GM23248 (cell line): ENCODE measurements at regions not wholly inside any gene's neighbourhood (a gene's known extent, or its start where the extent isn't known, plus 50 kb on each side); places are given as distances from the start of the nearest gene placed in this dataset.

ENCODE experiments used
- DNase-seq: peaks from one replicate; pipeline ENCODE4 v3.0.0-alpha.2; 2015
- H2AFZ ChIP-seq: fragments of 200-600 bp; sonication (generic); 2 replicates; pipeline ENCODE4 v1.6.1; 2016; ENCODE audit warnings: antibody characterized with exemption
- H3F3A ChIP-seq: fragments of 200-600 bp; sonication (generic); 2 replicates; pipeline ENCODE4 v1.6.1; 2016; ENCODE audit warnings: mild to moderate bottlenecking, antibody characterized with exemption, mixed run types; ENCODE audit not compliant: insufficient read depth
- H3K27ac ChIP-seq: fragments of 200-600 bp; sonication (generic); 2 replicates; pipeline ENCODE4 v1.5.1; 2016; ENCODE audit warnings: mild to moderate bottlenecking
- H3K27me3 ChIP-seq: fragments of 200-600 bp; sonication (generic); replicated peaks from 2 replicates; pipeline ENCODE4 v1.6.1; 2016; ENCODE audit warnings: mild to moderate bottlenecking; ENCODE audit not compliant: insufficient read depth
- H3K36me3 ChIP-seq: fragments of 200-600 bp; sonication (generic); 2 replicates; pipeline ENCODE4 v1.6.1; 2016; ENCODE audit warnings: low read depth, mild to moderate bottlenecking
- H3K4me1 ChIP-seq: fragments of 200-600 bp; sonication (generic); 2 replicates; pipeline ENCODE4 v1.6.1; 2016; ENCODE audit warnings: mild to moderate bottlenecking; ENCODE audit not compliant: insufficient read depth
- H3K4me2 ChIP-seq: fragments of 200-600 bp; sonication (generic); one replicate; pipeline ENCODE4 v1.6.1; 2016; ENCODE audit warnings: mild to moderate bottlenecking; ENCODE audit not compliant: unreplicated experiment
- H3K4me3 ChIP-seq: fragments of 200-600 bp; sonication (generic); 2 replicates; pipeline ENCODE4 v1.5.1; 2016; ENCODE audit warnings: mild to moderate bottlenecking
- H3K79me2 ChIP-seq: fragments of 200-600 bp; sonication (generic); 2 replicates; pipeline ENCODE4 v1.6.1; 2016; ENCODE audit warnings: mild to moderate bottlenecking; ENCODE audit not compliant: insufficient read depth
- H3K9ac ChIP-seq: fragments of 200-600 bp; sonication (generic); 2 replicates; pipeline ENCODE4 v1.6.1; 2016; ENCODE audit warnings: mild to moderate bottlenecking
- H3K9me2 ChIP-seq: fragments of 200-600 bp; sonication (generic); 2 replicates; pipeline ENCODE4 v1.6.1; 2016; ENCODE audit warnings: mixed run types, mild to moderate bottlenecking, moderate library complexity; ENCODE audit not compliant: insufficient read depth
- H3K9me3 ChIP-seq: fragments of 200-600 bp; sonication (generic); one replicate; pipeline ENCODE4 v1.6.1; 2017; ENCODE audit warnings: low read depth
- H4K20me1 ChIP-seq: fragments of 200-600 bp; sonication (generic); 2 replicates; pipeline ENCODE4 v1.6.0; 2016; ENCODE audit not compliant: insufficient read depth
- EZH2 ChIP-seq: fragments of 200-600 bp; sonication (generic); IDR thresholded peaks from 2 replicates; pipeline ENCODE4 v1.6.1; 2018; ENCODE audit warnings: antibody characterized with exemption, mild to moderate bottlenecking; ENCODE audit not compliant: insufficient read depth, poor library complexity, severe bottlenecking
- EZH2phosphoT487 ChIP-seq: fragments of 200-600 bp; sonication (generic); IDR thresholded peaks from 2 replicates; pipeline ENCODE4 v1.6.1; 2018; ENCODE audit warnings: antibody characterized with exemption, moderate library complexity, mild to moderate bottlenecking, low read depth; ENCODE audit not compliant: insufficient read depth
- WGBS, 2 experiments: methylation state at CpG; one replicate each; pipeline ENCODE4 v1.1.6; 2015 to 2017; ENCODE audit warnings: low lambda C conversion rate in 2 of 2, low coverage in 1 of 2; ENCODE audit errors: missing lambda C conversion rate in 2 of 2; 5-methylcytosine and 5-hydroxymethylcytosine counted together
- in situ Hi-C: fragments of 300-500 bp; cut with MboI; formaldehyde crosslinking; loops from 2 replicates; pipeline ENCODE4 v1.15.0; 2020

GRCh38 chr3:145815707-145816413 lies 345.1 kb downstream of the PLOD2 start:
- no peaks in the 10 kb centered on the region for H3K9me2 ChIP-seq
- no peak for DNase-seq
- no peaks in the 10 kb centered on the region for H3K36me3 ChIP-seq
- H3K9ac ChIP-seq: no peak overlapping the region
- 31 to 50% methylated on average over 3 of the region's 3 CpGs for WGBS, 2 experiments
- no peaks in the 10 kb centered on the region for H3K27me3 ChIP-seq
- no peaks in the 10 kb centered on the region for H3K9me3 ChIP-seq
- H3K27ac ChIP-seq: no peak overlapping the region
- no peak overlapping the region for H3K4me2 ChIP-seq
- in situ Hi-C loops: no loop called here
- H3K4me3 ChIP-seq: no peak overlapping the region
- no peaks in the 10 kb centered on the region for H3F3A ChIP-seq
- no peak overlapping the region for H2AFZ ChIP-seq
- H3K79me2 ChIP-seq: no peaks in the 10 kb centered on the region
- TF ChIP-seq EZH2 (no peak), EZH2phosphoT487 (no peak)
- H4K20me1 ChIP-seq: no peaks in the 10 kb centered on the region
- H3K4me1 ChIP-seq: no peaks in the 10 kb centered on the region

- Histone ChIP-seq H3K4me2 (no peak overlapping the region), H3K79me2 (no peaks in the 10 kb centered on the region), H3K9ac (no peak overlapping the region), H3K4me3 (no peak overlapping the region), H2AFZ (no peak overlapping the region), H3K9me3 (no peaks in the 10 kb centered on the region), H3K4me1 (no peaks in the 10 kb centered on the region), H3K27ac (no peak overlapping the region), H4K20me1 (no peaks in the 10 kb centered on the region), H3K36me3 (no peaks in the 10 kb centered on the region), H3K27me3 (no peaks in the 10 kb centered on the region), H3K9me2 (no peaks in the 10 kb centered on the region), H3F3A (no peaks in the 10 kb centered on the region)
- in situ Hi-C loops: no loop called here
- 32 to 43% methylated on average over 4 of the region's 4 CpGs for WGBS, 2 experiments
- no peak for DNase-seq
- no peak for TF ChIP-seq EZH2phosphoT487
- TF ChIP-seq EZH2: no peak
These were observed 343.0 kb downstream of the PLOD2 start for GRCh38 chr3:145817870-145818483.

GRCh38 chr3:145820170-145820569 lies 340.8 kb downstream of the PLOD2 start:
- no peak overlapping the region for H2AFZ ChIP-seq
- no peaks in the 10 kb centered on the region for H3K9me2 ChIP-seq
- no peak overlapping the region for H3K4me2 ChIP-seq
- 28 to 51% methylated on average over 2 of the region's 2 CpGs for WGBS, 2 experiments
- TF ChIP-seq EZH2 (no peak), EZH2phosphoT487 (no peak)
- in situ Hi-C loops: no loop called here
- H3K79me2 ChIP-seq: no peaks in the 10 kb centered on the region
- no peak overlapping the region for H3K27ac ChIP-seq
- H3K4me1 ChIP-seq: no peaks in the 10 kb centered on the region
- no peak overlapping the region for H3K9ac ChIP-seq
- H3K9me3 ChIP-seq: no peaks in the 10 kb centered on the region
- no peaks in the 10 kb centered on the region for H3K27me3 ChIP-seq
- no peaks in the 10 kb centered on the region for H3F3A ChIP-seq
- DNase-seq: no peak
- no peaks in the 10 kb centered on the region for H3K36me3 ChIP-seq
- H4K20me1 ChIP-seq: no peaks in the 10 kb centered on the region
- no peak overlapping the region for H3K4me3 ChIP-seq

GRCh38 chr3:145842294-145842902 lies 318.6 kb downstream of the PLOD2 start:
- TF ChIP-seq EZH2 (no peak), EZH2phosphoT487 (no peak)
- H3K27me3 ChIP-seq: no peaks in the 10 kb centered on the region
- H2AFZ ChIP-seq: no peak overlapping the region
- H3K36me3 ChIP-seq: no peaks in the 10 kb centered on the region
- H3K9me3 ChIP-seq: no peaks in the 10 kb centered on the region
- WGBS, 2 experiments: 38 to 49% methylated on average over 2 of the region's 2 CpGs
- no peak overlapping the region for H3K4me2 ChIP-seq
- H3F3A ChIP-seq: no peaks in the 10 kb centered on the region
- H3K4me3 ChIP-seq: no peak overlapping the region
- H3K27ac ChIP-seq: no peak overlapping the region
- H3K9ac ChIP-seq: no peak overlapping the region
- H3K79me2 ChIP-seq: no peaks in the 10 kb centered on the region
- no peak for DNase-seq
- no peaks in the 10 kb centered on the region for H4K20me1 ChIP-seq
- no peaks in the 10 kb centered on the region for H3K4me1 ChIP-seq
- in situ Hi-C loops: no loop called here
- H3K9me2 ChIP-seq: peaks cover 3% of the 10 kb centered on the region; the same call in 1 of the 2 replicates
